ENCODE measurements at regions not wholly inside any gene's neighbourhood (a gene's known extent, or its start where the extent isn't known, plus 50 kb on each side); places are given as distances from the start of the nearest gene placed in this dataset.

DNA sequence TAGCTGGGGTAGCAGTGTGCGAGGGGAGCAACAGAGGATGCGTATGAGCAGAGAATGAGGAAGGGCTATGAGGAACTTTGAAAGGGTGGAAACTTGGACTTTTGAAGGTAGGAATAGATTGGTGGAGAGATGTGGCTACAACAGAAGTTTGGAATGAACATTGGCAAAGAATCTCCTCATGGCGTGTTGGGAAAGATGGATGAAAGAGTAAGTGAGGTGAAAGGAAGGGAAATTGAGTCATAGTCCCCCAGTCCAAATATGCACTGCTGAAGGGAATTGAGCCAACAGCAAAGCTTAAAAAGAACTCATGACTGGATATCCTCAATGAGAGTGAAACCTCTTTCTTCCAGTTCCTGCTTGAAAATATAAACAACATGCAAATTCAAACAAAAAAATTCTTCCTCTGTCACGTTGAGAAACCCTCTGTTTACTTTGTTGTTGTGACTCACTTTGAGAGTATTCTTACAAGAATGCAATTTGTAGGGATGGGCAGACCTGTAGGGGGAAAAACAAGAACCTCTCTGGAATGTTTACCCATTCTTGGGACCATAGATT, 313.2 kb upstream of the KCNJ16 start:
- TF ChIP-seq, protein P1, sequence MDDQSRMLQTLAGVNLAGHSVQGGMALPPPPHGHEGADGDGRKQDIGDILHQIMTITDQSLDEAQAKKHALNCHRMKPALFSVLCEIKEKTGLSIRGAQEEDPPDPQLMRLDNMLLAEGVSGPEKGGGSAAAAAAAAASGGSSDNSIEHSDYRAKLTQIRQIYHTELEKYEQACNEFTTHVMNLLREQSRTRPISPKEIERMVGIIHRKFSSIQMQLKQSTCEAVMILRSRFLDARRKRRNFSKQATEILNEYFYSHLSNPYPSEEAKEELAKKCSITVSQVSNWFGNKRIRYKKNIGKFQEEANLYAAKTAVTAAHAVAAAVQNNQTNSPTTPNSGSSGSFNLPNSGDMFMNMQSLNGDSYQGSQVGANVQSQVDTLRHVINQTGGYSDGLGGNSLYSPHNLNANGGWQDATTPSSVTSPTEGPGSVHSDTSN (CRISPR knock-in tag; IDR thresholded peaks at IDR 0.05; ENCODE audit: borderline replicate concordance), result no peak
- TF ChIP-seq, protein P2, sequence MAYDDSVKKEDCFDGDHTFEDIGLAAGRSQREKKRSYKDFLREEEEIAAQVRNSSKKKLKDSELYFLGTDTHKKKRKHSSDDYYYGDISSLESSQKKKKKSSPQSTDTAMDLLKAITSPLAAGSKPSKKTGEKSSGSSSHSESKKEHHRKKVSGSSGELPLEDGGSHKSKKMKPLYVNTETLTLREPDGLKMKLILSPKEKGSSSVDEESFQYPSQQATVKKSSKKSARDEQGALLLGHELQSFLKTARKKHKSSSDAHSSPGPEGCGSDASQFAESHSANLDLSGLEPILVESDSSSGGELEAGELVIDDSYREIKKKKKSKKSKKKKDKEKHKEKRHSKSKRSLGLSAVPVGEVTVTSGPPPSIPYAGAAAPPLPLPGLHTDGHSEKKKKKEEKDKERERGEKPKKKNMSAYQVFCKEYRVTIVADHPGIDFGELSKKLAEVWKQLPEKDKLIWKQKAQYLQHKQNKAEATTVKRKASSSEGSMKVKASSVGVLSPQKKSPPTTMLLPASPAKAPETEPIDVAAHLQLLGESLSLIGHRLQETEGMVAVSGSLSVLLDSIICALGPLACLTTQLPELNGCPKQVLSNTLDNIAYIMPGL (CRISPR knock-in tag; IDR thresholded peaks at IDR 0.05; ENCODE audit: borderline replicate concordance in 1 of 2, low read depth in 1 of 2), result no peak
- no peak for TF ChIP-seq EP300 (IDR thresholded peaks at IDR 0.05; ENCODE audit: low read depth in 2 of 2, low read length in 2 of 2)
- no peak for TF ChIP-seq EP300 (CRISPR knock-in tag; IDR thresholded peaks at IDR 0.05; ENCODE audit: borderline replicate concordance)
- TF ChIP-seq, protein P3, sequence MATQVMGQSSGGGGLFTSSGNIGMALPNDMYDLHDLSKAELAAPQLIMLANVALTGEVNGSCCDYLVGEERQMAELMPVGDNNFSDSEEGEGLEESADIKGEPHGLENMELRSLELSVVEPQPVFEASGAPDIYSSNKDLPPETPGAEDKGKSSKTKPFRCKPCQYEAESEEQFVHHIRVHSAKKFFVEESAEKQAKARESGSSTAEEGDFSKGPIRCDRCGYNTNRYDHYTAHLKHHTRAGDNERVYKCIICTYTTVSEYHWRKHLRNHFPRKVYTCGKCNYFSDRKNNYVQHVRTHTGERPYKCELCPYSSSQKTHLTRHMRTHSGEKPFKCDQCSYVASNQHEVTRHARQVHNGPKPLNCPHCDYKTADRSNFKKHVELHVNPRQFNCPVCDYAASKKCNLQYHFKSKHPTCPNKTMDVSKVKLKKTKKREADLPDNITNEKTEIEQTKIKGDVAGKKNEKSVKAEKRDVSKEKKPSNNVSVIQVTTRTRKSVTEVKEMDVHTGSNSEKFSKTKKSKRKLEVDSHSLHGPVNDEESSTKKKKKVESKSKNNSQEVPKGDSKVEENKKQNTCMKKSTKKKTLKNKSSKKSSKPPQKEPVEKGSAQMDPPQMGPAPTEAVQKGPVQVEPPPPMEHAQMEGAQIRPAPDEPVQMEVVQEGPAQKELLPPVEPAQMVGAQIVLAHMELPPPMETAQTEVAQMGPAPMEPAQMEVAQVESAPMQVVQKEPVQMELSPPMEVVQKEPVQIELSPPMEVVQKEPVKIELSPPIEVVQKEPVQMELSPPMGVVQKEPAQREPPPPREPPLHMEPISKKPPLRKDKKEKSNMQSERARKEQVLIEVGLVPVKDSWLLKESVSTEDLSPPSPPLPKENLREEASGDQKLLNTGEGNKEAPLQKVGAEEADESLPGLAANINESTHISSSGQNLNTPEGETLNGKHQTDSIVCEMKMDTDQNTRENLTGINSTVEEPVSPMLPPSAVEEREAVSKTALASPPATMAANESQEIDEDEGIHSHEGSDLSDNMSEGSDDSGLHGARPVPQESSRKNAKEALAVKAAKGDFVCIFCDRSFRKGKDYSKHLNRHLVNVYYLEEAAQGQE (IDR thresholded peaks at IDR 0.05; ENCODE audit: borderline replicate concordance in 1 of 2, low read depth in 1 of 2, low read length in 2 of 2), result no peak
- TF ChIP-seq HCFC1 (IDR thresholded peaks at IDR 0.05; ENCODE audit: low read depth, low read length), result no peak
- TF ChIP-seq PAX8 (CRISPR knock-in tag; IDR thresholded peaks at IDR 0.05; ENCODE audit: borderline replicate concordance), result no peak
- TF ChIP-seq, protein P4, sequence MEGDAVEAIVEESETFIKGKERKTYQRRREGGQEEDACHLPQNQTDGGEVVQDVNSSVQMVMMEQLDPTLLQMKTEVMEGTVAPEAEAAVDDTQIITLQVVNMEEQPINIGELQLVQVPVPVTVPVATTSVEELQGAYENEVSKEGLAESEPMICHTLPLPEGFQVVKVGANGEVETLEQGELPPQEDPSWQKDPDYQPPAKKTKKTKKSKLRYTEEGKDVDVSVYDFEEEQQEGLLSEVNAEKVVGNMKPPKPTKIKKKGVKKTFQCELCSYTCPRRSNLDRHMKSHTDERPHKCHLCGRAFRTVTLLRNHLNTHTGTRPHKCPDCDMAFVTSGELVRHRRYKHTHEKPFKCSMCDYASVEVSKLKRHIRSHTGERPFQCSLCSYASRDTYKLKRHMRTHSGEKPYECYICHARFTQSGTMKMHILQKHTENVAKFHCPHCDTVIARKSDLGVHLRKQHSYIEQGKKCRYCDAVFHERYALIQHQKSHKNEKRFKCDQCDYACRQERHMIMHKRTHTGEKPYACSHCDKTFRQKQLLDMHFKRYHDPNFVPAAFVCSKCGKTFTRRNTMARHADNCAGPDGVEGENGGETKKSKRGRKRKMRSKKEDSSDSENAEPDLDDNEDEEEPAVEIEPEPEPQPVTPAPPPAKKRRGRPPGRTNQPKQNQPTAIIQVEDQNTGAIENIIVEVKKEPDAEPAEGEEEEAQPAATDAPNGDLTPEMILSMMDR (CRISPR knock-in tag; IDR thresholded peaks at IDR 0.05), result no peak

Measured in HepG2 (cell line).